ENCODE measurements at regions not wholly inside any gene's neighbourhood (a gene's known extent, or its start where the extent isn't known, plus 50 kb on each side); places are given as distances from the start of the nearest gene placed in this dataset.

DNA sequence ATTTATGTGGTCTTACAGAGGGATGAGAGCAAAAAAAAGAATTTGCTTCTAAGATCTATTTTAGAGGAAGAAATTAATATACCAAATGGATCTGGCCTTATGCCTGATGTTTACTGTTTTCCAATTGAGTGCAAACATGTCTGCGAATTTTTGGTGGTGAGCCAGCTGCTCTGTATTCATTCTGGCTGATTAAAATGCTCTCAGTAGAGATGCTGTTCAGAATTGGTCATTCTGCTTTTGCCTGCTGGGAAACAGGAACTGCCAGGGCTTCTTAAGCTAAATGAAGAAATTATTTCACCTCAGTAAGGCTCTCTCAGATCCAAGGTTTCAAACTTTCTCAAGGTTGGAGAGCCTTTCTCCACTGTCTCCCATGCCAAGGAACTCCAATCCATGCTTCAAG, 132.0 kb upstream of the SV2C start:
- Histone ChIP-seq H3K9me3 (ENCODE audit: insufficient read depth in 2 of 2, low read depth in 1 of 2, low read length in 1 of 2) (no peaks in the 10 kb centered on the region; a peak in 1 of 4 replicates), H4K8ac (ENCODE audit: extremely low read depth, insufficient read depth, low read length) (no peak overlapping the region), H4K20me1 (replicated peaks in 1 of 2; ENCODE audit: control insufficient read depth in 1 of 2, insufficient read depth in 2 of 2, low read length in 2 of 2) (no peaks in the 10 kb centered on the region), H3K79me2 (ENCODE audit: control insufficient read depth in 1 of 2, insufficient read depth in 2 of 2, low read length in 2 of 2) (no peaks in the 10 kb centered on the region), H4K91ac (replicated peaks; ENCODE audit: insufficient read length, low read length) (no peak overlapping the region), H3K4me3 (ENCODE audit: extremely low read depth in 1 of 4, insufficient read depth in 2 of 4, low read depth in 3 of 4, low read length in 4 of 4) (no peak overlapping the region), H3K23me2 (ENCODE audit: low read depth, low read length) (no peaks in the 10 kb centered on the region; the same call in 1 of the 2 replicates), H3K27ac (ENCODE audit: low read depth, low read length) (no peak overlapping the region), H3K9ac (replicated peaks in 1 of 4; ENCODE audit: extremely low read depth in 1 of 4, low read depth in 3 of 4, low read length in 3 of 4) (no peak overlapping the region), H2BK20ac (ENCODE audit: low read length) (no peak overlapping the region), H3K4me2 (ENCODE audit: insufficient read depth in 1 of 2, low read depth in 2 of 2, low read length in 2 of 2) (no peak overlapping the region), H2AK5ac (ENCODE audit: low read depth, low read length) (no peak overlapping the region), H3K4ac (replicated peaks; ENCODE audit: insufficient read length, low read depth, low read length) (no peak overlapping the region), H3K27me3 (replicated peaks in 1 of 4; ENCODE audit: control insufficient read depth in 3 of 4, extremely low read depth in 1 of 4, insufficient read depth in 3 of 4, low read length in 3 of 4) (no peaks in the 10 kb centered on the region), H2AFZ (ENCODE audit: low read length) (no peak overlapping the region), H3K56ac (replicated peaks; ENCODE audit: insufficient read length, low read depth, low read length) (no peak overlapping the region), H3K36me3 (ENCODE audit: control insufficient read depth in 2 of 4, insufficient read depth in 4 of 4, low read length in 3 of 4) (no peaks in the 10 kb centered on the region), H3K23ac (ENCODE audit: insufficient read length) (no peak overlapping the region), H2BK120ac (replicated peaks; ENCODE audit: low read depth, low read length) (no peak overlapping the region), H2BK12ac (ENCODE audit: low read depth, low read length) (no peak overlapping the region), H3K4me1 (replicated peaks in 1 of 4; ENCODE audit: control insufficient read depth in 3 of 4, insufficient read depth in 4 of 4, low read length in 3 of 4) (no peaks in the 10 kb centered on the region), H3K14ac (ENCODE audit: insufficient read length) (no peak overlapping the region), H3K18ac (ENCODE audit: extremely low read depth, low read length) (no peak overlapping the region), H2BK15ac (ENCODE audit: low read length) (no peak overlapping the region), H4K5ac (ENCODE audit: insufficient read length, low read depth, low read length) (no peak overlapping the region), H3K79me1 (ENCODE audit: low read depth, low read length) (no peaks in the 10 kb centered on the region), H2BK5ac (ENCODE audit: low read depth, low read length) (no peak overlapping the region)
- DNase-seq (ENCODE audit: low read depth in 1 of 2, low spot score in 2 of 2) = no peak
- CTCF ChIA-PET (ENCODE audit: partially characterized antibody) = no interaction called here
- POLR2A ChIA-PET (ENCODE audit: partially characterized antibody) = no interaction called here
- 72% methylated on average over 1 of the region's 1 CpG; no CpG with 5 or more reads in 1 of the 2 experiments for WGBS, 2 experiments (ENCODE audit: extremely low coverage in 1 of 2, insufficient coverage in 1 of 2, insufficient read length in 1 of 2, insufficient replicate concordance in 2 of 2, low coverage in 1 of 2, low lambda C conversion rate in 2 of 2, missing lambda C conversion rate in 1 of 2)
- TF ChIP-seq, protein P1, sequence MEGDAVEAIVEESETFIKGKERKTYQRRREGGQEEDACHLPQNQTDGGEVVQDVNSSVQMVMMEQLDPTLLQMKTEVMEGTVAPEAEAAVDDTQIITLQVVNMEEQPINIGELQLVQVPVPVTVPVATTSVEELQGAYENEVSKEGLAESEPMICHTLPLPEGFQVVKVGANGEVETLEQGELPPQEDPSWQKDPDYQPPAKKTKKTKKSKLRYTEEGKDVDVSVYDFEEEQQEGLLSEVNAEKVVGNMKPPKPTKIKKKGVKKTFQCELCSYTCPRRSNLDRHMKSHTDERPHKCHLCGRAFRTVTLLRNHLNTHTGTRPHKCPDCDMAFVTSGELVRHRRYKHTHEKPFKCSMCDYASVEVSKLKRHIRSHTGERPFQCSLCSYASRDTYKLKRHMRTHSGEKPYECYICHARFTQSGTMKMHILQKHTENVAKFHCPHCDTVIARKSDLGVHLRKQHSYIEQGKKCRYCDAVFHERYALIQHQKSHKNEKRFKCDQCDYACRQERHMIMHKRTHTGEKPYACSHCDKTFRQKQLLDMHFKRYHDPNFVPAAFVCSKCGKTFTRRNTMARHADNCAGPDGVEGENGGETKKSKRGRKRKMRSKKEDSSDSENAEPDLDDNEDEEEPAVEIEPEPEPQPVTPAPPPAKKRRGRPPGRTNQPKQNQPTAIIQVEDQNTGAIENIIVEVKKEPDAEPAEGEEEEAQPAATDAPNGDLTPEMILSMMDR (IDR thresholded peaks at IDR 0.05; ENCODE audit: control extremely low read depth in 1 of 3, insufficient read depth in 1 of 3, low read depth in 1 of 3, low read length in 3 of 3) = no peak
- TF ChIP-seq KDM1A (IDR thresholded peaks at IDR 0.05; ENCODE audit: borderline replicate concordance, low read length) (no peak), GABPA (IDR thresholded peaks at IDR 0.05; ENCODE audit: borderline replicate concordance, insufficient read depth, low read length) (no peak), KDM5A (IDR thresholded peaks at IDR 0.05; ENCODE audit: low read length) (no peak), SRF (IDR thresholded peaks at IDR 0.05; ENCODE audit: low read depth, low read length) (no peak)
- TF ChIP-seq, protein P2, sequence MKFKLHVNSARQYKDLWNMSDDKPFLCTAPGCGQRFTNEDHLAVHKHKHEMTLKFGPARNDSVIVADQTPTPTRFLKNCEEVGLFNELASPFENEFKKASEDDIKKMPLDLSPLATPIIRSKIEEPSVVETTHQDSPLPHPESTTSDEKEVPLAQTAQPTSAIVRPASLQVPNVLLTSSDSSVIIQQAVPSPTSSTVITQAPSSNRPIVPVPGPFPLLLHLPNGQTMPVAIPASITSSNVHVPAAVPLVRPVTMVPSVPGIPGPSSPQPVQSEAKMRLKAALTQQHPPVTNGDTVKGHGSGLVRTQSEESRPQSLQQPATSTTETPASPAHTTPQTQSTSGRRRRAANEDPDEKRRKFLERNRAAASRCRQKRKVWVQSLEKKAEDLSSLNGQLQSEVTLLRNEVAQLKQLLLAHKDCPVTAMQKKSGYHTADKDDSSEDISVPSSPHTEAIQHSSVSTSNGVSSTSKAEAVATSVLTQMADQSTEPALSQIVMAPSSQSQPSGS (IDR thresholded peaks at IDR 0.05; ENCODE audit: low read length) = no peak
- no peak for FAIRE-seq

All from H1 (cell line).